HEK293 (cell line): ENCODE measurements at regions not wholly inside any gene's neighbourhood (a gene's known extent, or its start where the extent isn't known, plus 50 kb on each side); places are given as distances from the start of the nearest gene placed in this dataset.
"Not testable (repeated sequence)": the region's sequence is repeated elsewhere in the genome, so short reads cannot be mapped to it uniquely, and the experiment has no call there.

Experiments used
- CTCF ChIP-seq: fragments of 450-650 bp; formaldehyde crosslinking; IDR thresholded peaks from 2 replicates; pipeline ENCODE4 v1.5.1; 2016; ENCODE audit warnings: missing biosample characterization, missing genetic modification characterization
- REST ChIP-seq: fragments of 450-650 bp; formaldehyde crosslinking; IDR thresholded peaks from 2 replicates; pipeline ENCODE4 v1.5.1; 2016; ENCODE audit warnings: missing biosample characterization, missing genetic modification characterization
- SP2 ChIP-seq: fragments of 450-650 bp; formaldehyde crosslinking; IDR thresholded peaks from 2 replicates; pipeline ENCODE4 v1.5.1; 2016; ENCODE audit warnings: missing biosample characterization, missing genetic modification characterization
- ZEB2 ChIP-seq: fragments of 450-650 bp; formaldehyde crosslinking; IDR thresholded peaks from 2 replicates; pipeline ENCODE4 v1.5.1; 2016; ENCODE audit warnings: missing biosample characterization, missing genetic modification characterization
- ZNF274 ChIP-seq, 2 experiments: fragments of 200-500 bp in 1 of 2; fragments of 450-650 bp in 1 of 2; sonication (Bioruptor generic) in 1 of 2; formaldehyde crosslinking in 1 of 2; IDR thresholded peaks; 2 replicates each; pipeline versions ENCODE4 v1.5.1 to v1.6.1; 2014 to 2016; ENCODE audit warnings: borderline replicate concordance in 1 of 2, inconsistent platforms in 1 of 2, low read length in 1 of 2, missing biosample characterization in 1 of 2, missing genetic modification characterization in 1 of 2
- ZNF302 ChIP-seq: fragments of 450-650 bp; formaldehyde crosslinking; IDR thresholded peaks from 2 replicates; pipeline ENCODE4 v1.5.1; 2016; ENCODE audit warnings: missing biosample characterization, missing genetic modification characterization, low read depth
- ZNF311 ChIP-seq: fragments of 450-650 bp; formaldehyde crosslinking; IDR thresholded peaks from 2 replicates; pipeline ENCODE4 v1.5.1; 2017; ENCODE audit warnings: missing biosample characterization, missing genetic modification characterization, borderline replicate concordance
- ZNF324 ChIP-seq: fragments of 450-650 bp; formaldehyde crosslinking; IDR thresholded peaks from 2 replicates; pipeline ENCODE4 v1.5.1; 2016; ENCODE audit warnings: missing biosample characterization, missing genetic modification characterization
- ZNF350 ChIP-seq: fragments of 450-650 bp; formaldehyde crosslinking; IDR thresholded peaks from 2 replicates; pipeline ENCODE4 v1.5.0; 2017; ENCODE audit warnings: missing biosample characterization, mild to moderate bottlenecking, missing genetic modification characterization
- TF ChIP-seq, protein P1 (sequence below): IDR thresholded peaks from 2 replicates; pipeline ENCODE4 v1.6.1; 2011; ENCODE audit warnings: mild to moderate bottlenecking, low read depth, low read length, borderline replicate concordance
- TF ChIP-seq, protein P2 (sequence below): fragments of 450-650 bp; formaldehyde crosslinking; conservative IDR thresholded peaks from 2 replicates; pipeline ENCODE4 v1.5.1; 2016; ENCODE audit warnings: low read depth, missing biosample characterization, missing genetic modification characterization
- TF ChIP-seq, protein P3 (sequence below): fragments of 450-650 bp; formaldehyde crosslinking; IDR thresholded peaks from 2 replicates; pipeline ENCODE4 v1.5.1; 2016; ENCODE audit warnings: missing biosample characterization, missing genetic modification characterization

DNA sequence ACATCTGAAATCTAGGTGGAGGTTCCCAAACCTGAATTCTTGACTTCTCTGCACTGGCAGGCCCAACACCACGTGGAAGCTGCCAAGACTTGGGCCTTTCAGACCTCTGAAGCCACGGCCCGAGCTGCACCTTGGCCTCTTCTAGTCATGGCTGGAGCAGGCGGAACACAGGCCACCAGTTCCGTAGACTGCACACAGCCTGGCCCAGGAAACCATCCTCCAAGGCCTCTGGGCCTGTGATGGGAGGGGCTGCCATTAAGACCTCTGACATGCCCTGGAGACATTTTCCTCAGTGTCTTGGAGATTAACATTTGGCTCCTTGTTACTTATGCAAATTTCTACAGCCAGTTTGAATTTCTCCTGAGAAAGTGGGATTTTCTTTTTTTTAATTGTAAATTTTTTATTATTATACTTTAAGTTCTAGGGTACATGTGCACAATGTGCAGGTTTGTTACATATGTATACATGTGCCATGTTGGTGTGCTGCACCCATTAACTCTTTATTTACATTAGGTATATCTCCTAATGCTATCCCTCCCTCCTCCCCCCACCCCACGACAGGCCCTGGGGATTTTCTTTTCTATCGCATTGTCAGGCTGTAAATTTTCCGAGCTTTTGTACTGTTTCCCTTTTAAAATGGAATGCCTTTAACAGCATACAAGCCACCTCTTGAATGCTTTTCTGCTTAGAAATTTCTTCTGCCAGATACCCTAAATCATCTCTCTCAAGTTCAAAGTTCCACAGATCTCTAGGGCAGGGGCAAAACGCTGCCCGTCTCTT, 492.9 kb upstream of the ARPP21 start:
- not testable (repeated sequence) for TF ChIP-seq CTCF (tag by site-specific recombination); ZNF350 (tag by site-specific recombination); ZNF302 (tag by site-specific recombination); ZNF274 (IDR thresholded peaks at IDR 0.05; ENCODE audit: low read length); ZNF274 (tag by site-specific recombination; IDR thresholded peaks at IDR 0.05; ENCODE audit: borderline replicate concordance); ZNF324; REST (tag by site-specific recombination); SP2; ZEB2 (tag by site-specific recombination); ZNF311
- TF ChIP-seq, protein P1, sequence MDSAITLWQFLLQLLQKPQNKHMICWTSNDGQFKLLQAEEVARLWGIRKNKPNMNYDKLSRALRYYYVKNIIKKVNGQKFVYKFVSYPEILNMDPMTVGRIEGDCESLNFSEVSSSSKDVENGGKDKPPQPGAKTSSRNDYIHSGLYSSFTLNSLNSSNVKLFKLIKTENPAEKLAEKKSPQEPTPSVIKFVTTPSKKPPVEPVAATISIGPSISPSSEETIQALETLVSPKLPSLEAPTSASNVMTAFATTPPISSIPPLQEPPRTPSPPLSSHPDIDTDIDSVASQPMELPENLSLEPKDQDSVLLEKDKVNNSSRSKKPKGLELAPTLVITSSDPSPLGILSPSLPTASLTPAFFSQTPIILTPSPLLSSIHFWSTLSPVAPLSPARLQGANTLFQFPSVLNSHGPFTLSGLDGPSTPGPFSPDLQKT: not testable (repeated sequence)
- TF ChIP-seq, protein P2, sequence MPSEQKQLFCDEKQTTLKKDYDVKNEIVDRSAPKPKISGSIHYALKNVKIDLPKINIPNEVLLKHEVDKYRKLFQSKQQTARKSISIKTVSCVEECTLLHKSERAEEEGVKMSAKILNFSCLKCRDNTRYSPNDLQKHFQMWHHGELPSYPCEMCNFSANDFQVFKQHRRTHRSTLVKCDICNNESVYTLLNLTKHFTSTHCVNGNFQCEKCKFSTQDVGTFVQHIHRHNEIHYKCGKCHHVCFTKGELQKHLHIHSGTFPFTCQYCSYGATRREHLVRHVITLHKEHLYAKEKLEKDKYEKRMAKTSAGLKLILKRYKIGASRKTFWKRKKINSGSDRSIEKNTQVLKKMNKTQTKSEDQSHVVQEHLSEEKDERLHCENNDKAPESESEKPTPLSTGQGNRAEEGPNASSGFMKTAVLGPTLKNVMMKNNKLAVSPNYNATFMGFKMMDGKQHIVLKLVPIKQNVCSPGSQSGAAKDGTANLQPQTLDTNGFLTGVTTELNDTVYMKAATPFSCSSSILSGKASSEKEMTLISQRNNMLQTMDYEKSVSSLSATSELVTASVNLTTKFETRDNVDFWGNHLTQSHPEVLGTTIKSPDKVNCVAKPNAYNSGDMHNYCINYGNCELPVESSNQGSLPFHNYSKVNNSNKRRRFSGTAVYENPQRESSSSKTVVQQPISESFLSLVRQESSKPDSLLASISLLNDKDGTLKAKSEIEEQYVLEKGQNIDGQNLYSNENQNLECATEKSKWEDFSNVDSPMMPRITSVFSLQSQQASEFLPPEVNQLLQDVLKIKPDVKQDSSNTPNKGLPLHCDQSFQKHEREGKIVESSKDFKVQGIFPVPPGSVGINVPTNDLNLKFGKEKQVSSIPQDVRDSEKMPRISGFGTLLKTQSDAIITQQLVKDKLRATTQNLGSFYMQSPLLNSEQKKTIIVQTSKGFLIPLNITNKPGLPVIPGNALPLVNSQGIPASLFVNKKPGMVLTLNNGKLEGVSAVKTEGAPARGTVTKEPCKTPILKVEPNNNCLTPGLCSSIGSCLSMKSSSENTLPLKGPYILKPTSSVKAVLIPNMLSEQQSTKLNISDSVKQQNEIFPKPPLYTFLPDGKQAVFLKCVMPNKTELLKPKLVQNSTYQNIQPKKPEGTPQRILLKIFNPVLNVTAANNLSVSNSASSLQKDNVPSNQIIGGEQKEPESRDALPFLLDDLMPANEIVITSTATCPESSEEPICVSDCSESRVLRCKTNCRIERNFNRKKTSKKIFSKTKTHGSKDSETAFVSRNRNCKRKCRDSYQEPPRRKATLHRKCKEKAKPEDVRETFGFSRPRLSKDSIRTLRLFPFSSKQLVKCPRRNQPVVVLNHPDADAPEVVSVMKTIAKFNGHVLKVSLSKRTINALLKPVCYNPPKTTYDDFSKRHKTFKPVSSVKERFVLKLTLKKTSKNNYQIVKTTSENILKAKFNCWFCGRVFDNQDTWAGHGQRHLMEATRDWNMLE (tag by site-specific recombination): not testable (repeated sequence)
- TF ChIP-seq, protein P3, sequence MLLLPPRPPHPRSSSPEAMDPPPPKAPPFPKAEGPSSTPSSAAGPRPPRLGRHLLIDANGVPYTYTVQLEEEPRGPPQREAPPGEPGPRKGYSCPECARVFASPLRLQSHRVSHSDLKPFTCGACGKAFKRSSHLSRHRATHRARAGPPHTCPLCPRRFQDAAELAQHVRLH (tag by site-specific recombination): not testable (repeated sequence)
